Esophagus muscularis mucosa (tissue), 4 donors: ENCODE measurements at regions not wholly inside any gene's neighbourhood (a gene's known extent, or its start where the extent isn't known, plus 50 kb on each side); places are given as distances from the start of the nearest gene placed in this dataset.

Source experiments
- DNase-seq: peaks from one replicate; pipeline ENCODE4 v3.0.0-alpha.2; 2017; ENCODE audit errors: extremely low spot score
- H3K27ac ChIP-seq, 4 donors: fragments of 200-600 bp; sonication (generic); replicated peaks in 1 of 4; 1 replicate in 3 of 4; 2 replicates in 1 of 4; pipeline ENCODE4 v1.5.1; 2016 to 2019; ENCODE audit warnings: mild to moderate bottlenecking in 1 of 4
- H3K27me3 ChIP-seq, 4 donors: fragments of 200-600 bp; sonication (generic); one replicate each; pipeline versions ENCODE4 v1.5.1 to v1.6.0; 2016 to 2019
- H3K36me3 ChIP-seq, 4 donors: fragments of 200-600 bp; sonication (generic); one replicate each; pipeline ENCODE4 v1.5.1; 2016 to 2019
- H3K4me1 ChIP-seq, 4 donors: fragments of 200-600 bp; sonication (generic); one replicate each; pipeline ENCODE4 v1.5.1; 2016 to 2019
- H3K4me3 ChIP-seq, 4 donors: fragments of 200-600 bp; sonication (generic); 1 replicate in 2 of 4; 2 replicates in 2 of 4; pipeline ENCODE4 v1.5.1; 2016 to 2019; ENCODE audit warnings: mild to moderate bottlenecking in 4 of 4, moderate library complexity in 1 of 4
- H3K9me3 ChIP-seq, 4 donors: fragments of 200-600 bp; sonication (generic); 1 replicate in 3 of 4; 2 replicates in 1 of 4; pipeline ENCODE4 v1.5.1; 2016 to 2019
- EP300 ChIP-seq: sonication (generic); formaldehyde crosslinking; IDR thresholded peaks from one replicate; pipeline ENCODE4 v1.6.1; 2017; ENCODE audit warnings: antibody characterized with exemption
- POLR2A ChIP-seq: fragments of 450-650 bp; IDR thresholded peaks from one replicate; pipeline ENCODE4 v1.6.1; 2017; ENCODE audit warnings: antibody characterized with exemption, moderate library complexity, mild to moderate bottlenecking, low read depth
- POLR2AphosphoS5 ChIP-seq, 2 donors: sonication (generic); formaldehyde crosslinking; IDR thresholded peaks; one replicate each; pipeline ENCODE4 v1.6.1; 2017; ENCODE audit warnings: antibody characterized with exemption in 2 of 2
- WGBS: methylation state at CpG from one replicate; pipeline ENCODE4 v1.1.5; 2018; 5-methylcytosine and 5-hydroxymethylcytosine counted together
- intact Hi-C: fragments of 100-400 bp; cut with DNase I; formaldehyde crosslinking; loops from one replicate; pipeline ENCODE4 v1.15.1; 2023
- TF ChIP-seq, protein P1 (sequence below), 3 experiments: fragments of 200-600 bp in 2 of 3; fragments of 450-650 bp in 1 of 3; sonication (generic) in 2 of 3; IDR thresholded peaks; one replicate each; pipeline ENCODE4 v1.5.1; 2017 to 2019; ENCODE audit warnings: antibody characterized with exemption in 3 of 3, mild to moderate bottlenecking in 2 of 3, moderate library complexity in 1 of 3

GRCh38 chr9:89935801-89936200, 331.0 kb downstream of the GADD45G start:
- Histone ChIP-seq H3K27me3 (no peaks in the 10 kb centered on the region), H3K36me3 (no peaks in the 10 kb centered on the region), H3K4me1 (peaks cover 7 to 42% (median 37%) of the 10 kb centered on the region in 4 donors), H3K9me3 (no peaks in the 10 kb centered on the region), H3K27ac (peak overlapping the region; percentile 11 to 35 (median 24)), H3K4me3 (no peak overlapping the region)
- TF ChIP-seq, protein P1, sequence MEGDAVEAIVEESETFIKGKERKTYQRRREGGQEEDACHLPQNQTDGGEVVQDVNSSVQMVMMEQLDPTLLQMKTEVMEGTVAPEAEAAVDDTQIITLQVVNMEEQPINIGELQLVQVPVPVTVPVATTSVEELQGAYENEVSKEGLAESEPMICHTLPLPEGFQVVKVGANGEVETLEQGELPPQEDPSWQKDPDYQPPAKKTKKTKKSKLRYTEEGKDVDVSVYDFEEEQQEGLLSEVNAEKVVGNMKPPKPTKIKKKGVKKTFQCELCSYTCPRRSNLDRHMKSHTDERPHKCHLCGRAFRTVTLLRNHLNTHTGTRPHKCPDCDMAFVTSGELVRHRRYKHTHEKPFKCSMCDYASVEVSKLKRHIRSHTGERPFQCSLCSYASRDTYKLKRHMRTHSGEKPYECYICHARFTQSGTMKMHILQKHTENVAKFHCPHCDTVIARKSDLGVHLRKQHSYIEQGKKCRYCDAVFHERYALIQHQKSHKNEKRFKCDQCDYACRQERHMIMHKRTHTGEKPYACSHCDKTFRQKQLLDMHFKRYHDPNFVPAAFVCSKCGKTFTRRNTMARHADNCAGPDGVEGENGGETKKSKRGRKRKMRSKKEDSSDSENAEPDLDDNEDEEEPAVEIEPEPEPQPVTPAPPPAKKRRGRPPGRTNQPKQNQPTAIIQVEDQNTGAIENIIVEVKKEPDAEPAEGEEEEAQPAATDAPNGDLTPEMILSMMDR (IDR thresholded peaks at IDR 0.05), result no peak
- TF ChIP-seq POLR2AphosphoS5 (IDR thresholded peaks at IDR 0.05), result no peak
- TF ChIP-seq POLR2A, result no peak
- TF ChIP-seq EP300, result no peak
- intact Hi-C loops, result no loop called here
- 50% methylated on average over 4 of the region's 4 CpGs for WGBS
- DNase-seq, result no peak

DNA sequence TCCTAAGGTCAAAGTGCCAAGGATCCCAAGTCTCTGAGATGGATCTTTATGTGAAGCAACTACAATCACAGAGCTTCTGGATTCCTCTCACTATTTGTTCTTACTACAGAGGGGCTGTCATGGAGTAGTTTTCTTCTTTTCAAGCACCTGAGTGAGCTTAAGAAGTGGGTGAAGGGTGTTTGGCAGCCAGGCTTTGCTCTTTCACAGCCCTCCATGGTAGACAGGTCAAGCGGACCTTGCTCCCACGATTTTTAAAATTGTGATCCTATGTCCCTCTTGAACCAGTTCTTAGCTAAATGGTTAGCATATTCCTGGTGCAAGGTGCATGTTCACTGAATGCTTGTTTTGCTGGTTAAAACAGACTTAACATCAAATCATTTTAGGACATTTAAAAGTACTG, 332.2 kb downstream of the GADD45G start:
- H3K27me3 ChIP-seq, result no peaks in the 10 kb centered on the region
- TF ChIP-seq POLR2A (no peak), POLR2AphosphoS5 (IDR thresholded peaks at IDR 0.05) (no peak), EP300 (no peak)
- TF ChIP-seq, protein P1 (IDR thresholded peaks at IDR 0.05), result no peak
- peaks cover 12 to 54% (median 49%) of the 10 kb centered on the region in 4 donors for H3K4me1 ChIP-seq
- H3K36me3 ChIP-seq, result no peaks in the 10 kb centered on the region
- DNase-seq, result no peak
- H3K9me3 ChIP-seq, result no peaks in the 10 kb centered on the region
- no peak overlapping the region for H3K4me3 ChIP-seq
- H3K27ac ChIP-seq, result no peak overlapping the region
- intact Hi-C loops, result no loop called here
- WGBS, result 97% methylated on average over 2 of the region's 2 CpGs

DNA sequence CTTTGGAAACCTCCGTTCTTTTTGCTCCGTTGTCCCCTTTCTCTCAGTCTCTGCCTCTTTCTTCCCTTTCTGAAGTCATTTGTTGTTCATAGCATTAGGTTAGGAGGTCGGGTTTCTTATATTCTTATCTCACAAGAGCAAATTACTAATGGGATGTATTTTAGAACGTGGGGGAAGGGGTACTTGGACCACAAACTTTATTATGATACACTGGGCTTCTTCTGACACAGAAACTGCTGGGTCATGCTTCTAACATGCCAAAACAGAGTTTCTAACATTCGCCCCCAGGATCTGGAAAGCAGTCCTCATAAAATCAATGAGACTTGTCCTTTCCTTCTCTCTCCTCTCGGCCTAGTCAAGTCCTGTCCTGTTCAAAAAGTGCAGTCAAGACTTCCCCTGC, 334.4 kb downstream of the GADD45G start:
- no peaks in the 10 kb centered on the region for H3K27me3 ChIP-seq
- H3K4me3 ChIP-seq, result no peak overlapping the region
- 86% methylated on average over 6 of the region's 6 CpGs for WGBS
- DNase-seq, result no peak
- TF ChIP-seq, protein P1 (IDR thresholded peaks at IDR 0.05), result no peak
- no peak for TF ChIP-seq EP300
- TF ChIP-seq POLR2AphosphoS5 (IDR thresholded peaks at IDR 0.05), result no peak
- TF ChIP-seq POLR2A, result no peak
- H3K9me3 ChIP-seq, result no peaks in the 10 kb centered on the region
- no peaks in the 10 kb centered on the region for H3K36me3 ChIP-seq
- intact Hi-C loops, result no loop called here
- H3K4me1 ChIP-seq, result peaks cover 18 to 63% (median 59%) of the 10 kb centered on the region in 4 donors
- no peak overlapping the region for H3K27ac ChIP-seq

DNA sequence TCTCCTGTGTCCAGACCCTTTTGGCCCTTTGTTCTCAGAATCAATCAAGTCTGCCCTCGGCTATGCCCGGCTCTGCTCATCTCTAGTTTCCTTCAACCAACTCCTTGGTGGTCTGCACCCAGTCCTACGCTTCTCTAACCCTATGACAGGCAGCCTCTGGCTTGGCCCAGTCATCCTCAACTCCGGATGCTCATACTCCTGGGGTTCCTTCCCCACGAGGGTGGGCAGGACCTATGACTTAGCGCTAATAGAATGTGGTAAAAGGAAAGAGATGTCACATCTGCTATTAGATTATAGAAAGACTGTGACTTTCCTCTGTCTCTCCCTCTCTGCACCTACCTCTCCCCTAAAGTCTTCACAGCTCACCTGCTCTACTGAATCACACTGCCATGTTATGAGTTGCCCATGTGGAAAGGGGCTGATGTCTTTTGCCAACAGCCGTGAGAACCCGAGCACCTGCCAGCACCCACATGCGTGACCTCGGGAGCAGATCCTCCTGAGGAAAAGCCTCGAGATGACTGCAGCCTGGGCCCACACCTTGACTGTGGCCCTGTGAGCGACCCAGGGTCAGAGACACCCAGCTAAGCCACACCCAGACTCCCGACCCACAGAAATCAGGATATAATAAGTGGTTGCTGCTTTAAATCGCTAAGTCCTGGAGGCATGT, 334.9 kb downstream of the GADD45G start:
- no peak for TF ChIP-seq POLR2A
- TF ChIP-seq POLR2AphosphoS5 (IDR thresholded peaks at IDR 0.05), result no peak
- no peaks in the 10 kb centered on the region for H3K27me3 ChIP-seq
- intact Hi-C loops, result loop anchor here (5.0 to 10.0 kb wide), 2 partner anchors 63 to 335 kb away; partner anchors contain the start of gene GADD45G
- 92% methylated on average over 13 of the region's 14 CpGs for WGBS
- no peaks in the 10 kb centered on the region for H3K9me3 ChIP-seq
- no peak overlapping the region for H3K27ac ChIP-seq
- no peak for DNase-seq
- peaks cover 18 to 64% (median 61%) of the 10 kb centered on the region in 4 donors for H3K4me1 ChIP-seq
- H3K4me3 ChIP-seq, result no peak overlapping the region
- no peaks in the 10 kb centered on the region for H3K36me3 ChIP-seq

DNA sequence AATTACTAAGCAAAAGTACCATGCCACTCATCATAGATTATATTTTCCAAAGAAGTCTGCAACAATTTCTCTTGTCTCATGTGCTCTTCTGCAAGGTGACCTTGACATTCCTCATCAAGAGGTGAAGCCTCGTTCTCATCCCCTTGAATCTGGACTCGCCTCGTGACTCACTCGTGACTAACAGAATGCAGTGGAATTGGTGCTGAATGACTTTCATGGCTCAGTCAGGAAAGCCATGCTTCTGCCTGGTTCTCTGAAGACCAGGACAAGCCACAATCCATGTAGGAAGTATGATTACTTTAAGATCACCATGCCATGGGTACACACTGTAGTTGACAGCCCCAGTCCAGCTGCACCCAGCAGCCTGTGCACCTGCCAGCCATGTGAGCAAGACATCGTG, 335.8 kb downstream of the GADD45G start:
- H3K9me3 ChIP-seq, result no peaks in the 10 kb centered on the region
- TF ChIP-seq POLR2AphosphoS5 (IDR thresholded peaks at IDR 0.05) (no peak), POLR2A (no peak)
- intact Hi-C loops, result loop anchor here (5.0 to 10.0 kb wide), 2 partner anchors 62 to 336 kb away; partner anchors contain the start of gene GADD45G
- no peaks in the 10 kb centered on the region for H3K36me3 ChIP-seq
- no peaks in the 10 kb centered on the region for H3K27me3 ChIP-seq
- H3K4me3 ChIP-seq, result no peak overlapping the region
- peak overlapping the region in 1 of 4 donors; percentile 22 for H3K27ac ChIP-seq
- no peak for DNase-seq
- H3K4me1 ChIP-seq, result peaks cover 14 to 55% (median 53%) of the 10 kb centered on the region in 4 donors
- 78% methylated on average over 5 of the region's 5 CpGs for WGBS
